ENCODE measurements at regions not wholly inside any gene's neighbourhood (a gene's known extent, or its start where the extent isn't known, plus 50 kb on each side); places are given as distances from the start of the nearest gene placed in this dataset.

- no peak overlapping the region for H3K9ac ChIP-seq (ENCODE audit: insufficient read depth, low read depth, low read length)
- H3K4me3 ChIP-seq (replicated peaks in 1 of 3; ENCODE audit: insufficient read depth in 1 of 3, low read depth in 2 of 3, low read length in 3 of 3): no peak overlapping the region
- no peak overlapping the region for H2AFZ ChIP-seq (ENCODE audit: low read length)
- no peaks in the 10 kb centered on the region for H4K20me1 ChIP-seq (ENCODE audit: insufficient read depth, low read length)
- FAIRE-seq (no peak), DNase-seq (ENCODE audit: low spot score) (no peak), ATAC-seq (no peak)
- intact Hi-C loops (cut with micrococcal nuclease; ENCODE audit: unreplicated experiment): loop anchor here (10.0 kb wide), 1 partner anchor 1414 kb away; the partner anchor contains the start of genes ABCB8 and ATG9B
- H3K36me3 ChIP-seq (replicated peaks in 1 of 2; ENCODE audit: control insufficient read depth in 1 of 2, insufficient read depth in 2 of 2, low read length in 2 of 2): peaks cover 11 to 79% of the 10 kb centered on the region in 2 experiments
- no peak for TF ChIP-seq NONO (IDR thresholded peaks at IDR 0.05)
- no peak for TF ChIP-seq NONO (CRISPR knock-in tag; conservative IDR thresholded peaks at IDR 0.05)
- TF ChIP-seq ZNF276 (CRISPR knock-in tag; IDR thresholded peaks at IDR 0.05; ENCODE audit: low read depth): no peak
- TF ChIP-seq CENPT (CRISPR knock-in tag; IDR thresholded peaks at IDR 0.05; ENCODE audit: low read depth): no peak
- TF ChIP-seq ATF6 (CRISPR knock-in tag; conservative IDR thresholded peaks at IDR 0.05): no peak
- no peak for TF ChIP-seq ATF5 (CRISPR knock-in tag; IDR thresholded peaks at IDR 0.05; ENCODE audit: low read depth)
- TF ChIP-seq ZNF614 (CRISPR knock-in tag; IDR thresholded peaks at IDR 0.05; ENCODE audit: borderline replicate concordance): no peak
- TF ChIP-seq MNT (IDR thresholded peaks at IDR 0.05): no peak
- TF ChIP-seq FOXM1 (CRISPR knock-in tag; IDR thresholded peaks at IDR 0.05): no peak
- no peak for TF ChIP-seq PHB2 (IDR thresholded peaks at IDR 0.05; ENCODE audit: partially characterized antibody)
- in situ Hi-C loops (cut with HindIII; ENCODE audit: extremely low pct_ligation_motif_present, low pct_unique_long_range_greater_than_20kb): no loop called here
- 98% methylated on average over 4 of the region's 4 CpGs for WGBS (ENCODE audit: low lambda C conversion rate)
- H3K27me3 ChIP-seq (ENCODE audit: control insufficient read depth in 1 of 2, insufficient read depth in 2 of 2, low read length in 2 of 2): no peaks in the 10 kb centered on the region
- no TSS peak for BruUV-seq (replicated peaks)
- H3K27ac ChIP-seq (ENCODE audit: extremely low read length, insufficient read depth, low read length): no peak overlapping the region
- POLR2A ChIA-PET: no interaction called here
- CTCF ChIA-PET (ENCODE audit: low intra/inter-chr PET ratio, low total read pairs): no interaction called here
- no peaks in the 10 kb centered on the region for H3K9me3 ChIP-seq (ENCODE audit: low read length)
- H3K4me2 ChIP-seq (ENCODE audit: low read depth, low read length): no peak overlapping the region
- no peaks in the 10 kb centered on the region for H3K4me1 ChIP-seq (ENCODE audit: insufficient read depth, low read length)
- H3K79me2 ChIP-seq (ENCODE audit: insufficient read depth, low read length): no peaks in the 10 kb centered on the region
Observed at GRCh38 chr7:149610441-149611011, 112.9 kb upstream of the ZNF746 start.

Measured in HepG2 (cell line).